HG03097 (cell line): ENCODE measurements at regions not wholly inside any gene's neighbourhood (a gene's known extent, or its start where the extent isn't known, plus 50 kb on each side); places are given as distances from the start of the nearest gene placed in this dataset.
"Not testable (repeated sequence)": the region's sequence is repeated elsewhere in the genome, so short reads cannot be mapped to it uniquely, and the experiment has no call there.

Experiments used
- ATAC-seq: cut with Tn5 transposase; IDR thresholded peaks from one replicate; pipeline ENCODE4 v1.9.1; 2021; ENCODE audit not compliant: unreplicated experiment, low FRiP score

DNA sequence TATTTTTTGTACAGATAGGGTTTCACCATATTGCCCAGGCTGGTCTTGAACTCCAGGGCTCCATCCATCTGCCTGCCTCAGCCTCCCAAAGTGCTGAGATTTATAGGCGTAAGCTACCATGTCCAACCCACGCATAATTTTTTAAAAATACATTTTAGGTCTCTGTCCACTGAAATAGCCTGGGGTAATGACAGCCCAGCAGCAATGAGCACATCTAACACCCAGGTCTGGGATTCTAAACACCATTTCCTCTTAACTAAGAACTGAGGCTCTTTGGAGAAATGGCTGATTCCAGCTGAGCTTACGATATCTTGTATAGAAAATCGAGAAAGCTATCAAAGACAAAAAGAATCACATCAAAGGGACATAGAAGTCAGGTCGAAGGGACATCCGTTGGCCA is 245.3 kb downstream of the PARN start:
- ATAC-seq: no peak

DNA sequence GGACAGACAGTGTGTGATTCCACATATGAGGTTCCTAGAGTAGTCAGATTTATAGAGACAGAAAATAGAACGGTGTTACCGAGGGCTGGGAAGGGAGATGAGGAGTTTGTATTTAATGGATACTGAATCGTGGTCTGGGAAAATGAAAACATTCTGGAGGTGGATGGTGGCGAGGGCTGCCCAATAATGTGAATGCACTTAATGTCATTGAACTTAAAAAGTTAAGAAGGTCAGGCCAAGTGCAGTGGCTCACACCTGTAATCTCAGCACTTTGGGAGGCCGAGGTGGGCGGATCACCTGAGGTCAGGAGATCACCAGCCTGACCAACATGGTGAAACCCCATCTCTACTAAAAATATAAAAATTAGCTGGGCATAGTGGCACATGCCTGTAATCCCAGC is 246.2 kb downstream of the PARN start:
- not testable (repeated sequence) for ATAC-seq

DNA sequence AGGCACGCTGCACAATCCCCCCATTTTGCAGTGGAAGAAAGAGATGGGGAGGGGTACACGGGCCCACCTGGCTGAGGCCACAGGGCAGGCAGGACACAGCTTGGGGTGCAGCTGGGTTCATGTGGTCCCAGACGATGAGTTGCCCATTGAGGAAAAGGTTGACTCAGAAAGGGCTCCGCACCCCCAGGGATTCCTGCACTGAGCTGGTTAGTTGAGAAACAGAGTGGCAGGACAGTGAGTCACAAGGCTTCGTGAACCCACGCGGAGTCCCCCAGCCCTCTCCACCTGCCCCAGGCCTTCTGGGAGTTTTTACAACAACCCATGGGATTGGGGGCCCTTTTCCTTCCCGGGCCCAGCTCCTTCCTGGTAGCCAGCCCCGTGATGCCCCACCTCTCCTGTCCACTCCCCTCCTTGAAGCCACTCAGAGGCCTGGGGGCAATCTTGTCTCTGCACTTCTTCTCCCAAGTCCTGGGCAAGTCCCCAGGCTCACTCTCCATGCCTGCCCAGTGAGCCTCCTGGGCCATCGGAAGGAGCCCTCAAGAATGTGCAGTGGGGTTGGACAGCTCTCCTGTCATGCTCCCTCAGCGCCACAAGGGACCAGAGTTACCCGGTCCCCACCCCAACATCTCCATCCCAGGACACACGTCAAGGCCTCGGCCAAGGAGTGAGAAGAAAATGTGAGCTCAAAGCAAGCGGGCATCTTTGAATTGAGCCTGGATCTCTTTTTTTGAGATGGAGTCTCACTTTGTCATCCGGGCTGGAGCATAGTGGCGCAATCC is 251.2 kb downstream of the PARN start:
- ATAC-seq: no peak

DNA sequence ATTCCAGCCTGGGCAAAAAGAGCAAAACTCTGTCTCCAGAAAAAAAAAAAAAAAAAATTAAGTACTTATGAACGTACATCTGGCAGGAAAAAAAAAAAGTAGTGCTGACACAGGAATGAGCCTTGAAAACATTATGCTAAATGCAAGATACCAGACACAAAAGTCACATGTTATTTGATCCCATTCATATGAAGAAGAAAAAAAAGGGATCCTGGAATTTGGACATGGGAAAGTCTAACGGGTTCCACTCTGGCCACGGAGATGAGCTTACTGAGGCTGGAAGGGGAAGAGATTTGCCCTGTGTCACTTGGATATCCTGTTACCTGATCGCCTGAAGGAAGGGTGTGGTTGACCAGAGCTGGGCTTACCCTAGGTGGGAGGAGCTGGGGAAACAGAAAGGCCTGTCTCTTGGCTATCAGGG is 251.9 kb downstream of the PARN start:
- no peak for ATAC-seq

DNA sequence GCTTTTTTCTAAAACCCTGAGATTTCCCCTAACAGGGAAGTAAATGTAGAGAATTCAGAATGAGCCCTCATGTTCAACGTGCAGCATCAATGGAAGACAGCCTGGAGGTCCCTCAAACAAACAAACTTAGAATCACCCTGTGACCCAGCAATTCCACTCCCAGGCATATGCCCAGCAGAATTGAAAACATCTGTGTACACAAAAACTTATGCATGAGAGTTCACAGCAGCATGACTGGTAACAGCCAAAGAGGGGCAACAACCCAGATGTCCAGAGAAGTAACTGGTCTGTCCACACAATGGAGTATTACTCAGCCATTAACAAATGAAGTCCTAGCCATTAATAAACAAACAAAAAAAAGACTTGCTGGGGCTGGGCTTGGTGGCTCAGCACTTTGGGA is 252.7 kb downstream of the PARN start:
- no peak for ATAC-seq

DNA sequence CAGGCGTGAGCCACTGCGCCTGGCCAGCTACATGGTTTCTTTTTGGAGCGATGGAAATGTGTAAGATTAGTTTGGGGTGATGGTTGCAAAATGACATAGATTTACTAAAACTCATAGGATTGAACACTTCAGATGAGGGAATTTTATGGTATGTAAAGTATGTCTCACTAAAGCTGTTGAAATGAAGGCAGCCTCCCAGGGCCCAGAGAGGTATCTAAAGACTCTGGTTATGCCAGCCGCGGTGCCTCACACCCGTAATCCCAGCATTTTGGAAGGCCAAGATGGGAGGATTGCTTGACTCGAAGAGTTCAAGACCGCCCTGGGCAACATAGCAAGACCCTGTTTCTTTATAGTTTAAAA is 254.9 kb downstream of the PARN start:
- no peak for ATAC-seq

DNA sequence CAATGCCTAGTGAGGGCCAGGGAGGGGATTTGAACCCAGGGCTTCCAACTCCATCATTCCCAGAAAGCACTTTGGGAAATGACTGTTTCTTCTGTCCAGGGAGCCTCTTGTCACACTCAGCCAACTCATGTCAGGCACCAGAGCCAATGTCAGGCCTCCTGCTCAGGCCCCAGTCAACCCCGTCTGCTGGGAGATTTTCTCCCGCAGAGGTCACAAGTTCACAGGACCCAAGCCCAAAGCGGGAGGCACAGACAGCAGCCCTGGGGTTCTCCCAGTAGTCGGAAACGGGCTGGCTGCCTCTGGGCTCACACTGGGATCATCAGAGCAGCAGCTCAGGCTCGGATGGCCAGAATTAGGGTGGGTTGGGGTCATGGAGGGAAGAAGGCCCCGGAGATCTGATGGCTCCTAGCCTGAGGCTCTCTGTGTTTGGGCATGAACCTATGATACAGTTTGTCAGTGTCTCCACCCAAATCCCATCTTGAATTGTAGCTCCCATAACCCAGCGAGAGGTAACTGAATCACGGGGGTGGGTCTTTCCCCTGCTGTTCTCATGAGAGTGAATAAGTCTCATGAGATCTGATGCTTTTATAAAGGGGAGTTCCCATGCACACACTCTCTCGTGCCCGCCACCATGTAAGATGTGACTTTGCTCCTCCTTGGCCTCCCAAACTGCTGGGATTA is 255.5 kb downstream of the PARN start:
- no peak for ATAC-seq

DNA sequence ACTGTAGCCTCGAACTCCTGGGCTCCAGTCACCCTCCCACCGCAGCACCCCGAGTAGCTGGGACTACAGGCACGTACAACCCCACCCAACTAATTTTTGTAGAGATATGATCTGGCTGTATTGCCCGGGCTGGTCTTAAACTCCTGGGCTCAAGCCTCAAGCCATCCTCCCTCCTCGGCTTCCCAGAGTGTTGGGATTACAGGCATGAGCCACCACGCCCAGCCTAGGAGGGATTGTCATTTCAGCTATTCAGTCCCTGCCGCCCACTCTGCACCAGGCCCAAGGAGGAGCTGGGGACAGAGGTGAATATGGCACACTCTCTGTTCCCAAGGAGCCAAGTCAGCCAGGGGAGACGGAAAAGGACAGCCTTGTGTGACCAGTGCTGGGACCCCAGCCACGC is 256.2 kb downstream of the PARN start:
- no peak for ATAC-seq

DNA sequence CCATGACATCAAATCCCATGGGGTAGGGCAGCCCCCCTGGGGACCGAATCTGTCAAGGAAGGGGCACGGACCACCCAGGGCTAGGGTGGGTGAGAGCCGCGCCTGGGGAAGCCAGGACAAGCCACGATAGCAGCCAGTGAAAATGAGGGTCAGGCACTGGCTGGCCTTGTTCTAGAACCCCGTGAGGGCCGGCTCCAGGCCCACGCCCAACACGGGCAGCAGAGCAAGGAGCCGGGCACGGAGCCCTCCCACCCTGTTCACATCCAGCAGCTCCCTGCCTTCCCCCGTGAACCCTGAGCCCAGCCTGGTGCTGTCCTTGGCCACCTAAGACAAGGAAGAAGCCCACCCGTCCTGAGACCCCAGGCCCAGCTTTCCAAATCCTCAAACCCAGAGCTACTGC is 256.7 kb downstream of the PARN start:
- ATAC-seq: no peak

DNA sequence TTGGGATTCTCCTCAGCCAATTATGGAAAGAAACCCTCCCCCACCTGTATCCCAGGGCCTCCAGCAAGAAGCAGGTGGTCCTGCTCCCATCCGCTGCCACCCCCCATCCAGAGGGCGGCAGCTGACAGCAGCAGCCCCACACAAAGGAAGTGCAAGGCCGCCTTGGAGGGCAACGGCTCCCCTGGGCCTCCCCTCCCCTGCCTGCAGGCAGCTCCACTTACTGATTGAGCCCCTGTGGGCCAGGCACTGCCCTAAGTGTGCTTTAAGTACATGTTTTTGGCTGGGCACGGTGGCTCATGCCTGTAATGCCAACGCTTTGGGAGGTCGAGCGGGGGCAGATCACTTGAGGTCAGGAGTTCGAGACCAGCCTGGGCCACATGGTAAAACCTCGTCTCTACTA is 257.6 kb downstream of the PARN start:
- ATAC-seq: no peak

DNA sequence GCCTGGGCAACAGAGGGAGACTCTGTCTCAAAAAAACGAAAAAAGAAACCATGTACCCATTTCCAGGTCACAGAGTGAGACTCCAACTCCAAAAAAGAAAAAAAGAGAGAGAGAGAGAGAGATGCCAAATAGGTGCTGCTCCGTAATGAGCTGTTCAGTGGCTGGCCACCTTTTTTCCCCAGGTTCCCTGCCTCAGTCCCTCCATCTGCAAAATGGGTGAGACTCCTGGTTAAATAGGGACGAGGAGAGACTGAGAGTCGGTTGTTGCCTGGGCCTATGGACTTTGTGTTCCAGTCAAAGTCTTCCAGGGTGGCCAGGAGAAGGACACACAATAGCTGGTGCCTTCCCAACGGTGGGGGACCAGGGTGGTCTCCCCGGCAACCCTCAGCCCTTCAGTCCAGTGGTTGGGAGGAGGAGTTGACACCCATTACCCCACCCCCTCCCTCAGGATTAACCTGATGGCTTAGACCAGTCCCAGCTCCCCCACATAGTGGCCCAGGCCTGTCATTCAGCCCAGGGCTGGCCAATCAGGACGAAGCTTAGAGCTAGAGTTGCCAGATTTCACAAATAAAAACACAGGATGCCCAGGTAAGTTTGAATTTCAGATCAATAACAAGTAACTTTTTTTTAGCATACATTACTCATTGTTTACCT is 258.2 kb downstream of the PARN start:
- no peak for ATAC-seq

DNA sequence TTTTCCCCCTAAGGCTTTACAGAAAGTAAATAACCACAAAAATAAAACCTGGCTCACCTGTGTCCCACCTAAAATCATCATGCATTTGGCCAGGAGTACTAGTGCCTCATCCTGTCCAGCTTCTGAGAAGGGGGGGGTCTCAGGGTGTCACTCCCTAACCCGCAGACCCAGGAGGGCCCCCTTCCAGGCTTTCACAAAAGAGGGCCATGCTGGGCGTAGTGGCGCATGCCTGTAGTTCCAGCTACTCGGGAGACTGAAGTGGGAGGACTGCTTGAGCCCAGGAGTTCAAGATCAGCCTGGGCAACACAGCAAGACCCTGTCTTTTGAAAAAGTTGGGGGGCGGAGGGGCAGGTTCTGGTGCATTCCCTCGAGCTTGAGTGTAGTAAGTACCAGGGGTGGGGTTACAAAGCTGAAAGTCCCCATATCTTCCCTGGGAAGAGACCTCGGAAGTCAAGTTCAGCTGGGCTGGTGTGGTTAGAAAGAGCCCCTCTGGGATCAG is 259.3 kb downstream of the PARN start:
- ATAC-seq: no peak

DNA sequence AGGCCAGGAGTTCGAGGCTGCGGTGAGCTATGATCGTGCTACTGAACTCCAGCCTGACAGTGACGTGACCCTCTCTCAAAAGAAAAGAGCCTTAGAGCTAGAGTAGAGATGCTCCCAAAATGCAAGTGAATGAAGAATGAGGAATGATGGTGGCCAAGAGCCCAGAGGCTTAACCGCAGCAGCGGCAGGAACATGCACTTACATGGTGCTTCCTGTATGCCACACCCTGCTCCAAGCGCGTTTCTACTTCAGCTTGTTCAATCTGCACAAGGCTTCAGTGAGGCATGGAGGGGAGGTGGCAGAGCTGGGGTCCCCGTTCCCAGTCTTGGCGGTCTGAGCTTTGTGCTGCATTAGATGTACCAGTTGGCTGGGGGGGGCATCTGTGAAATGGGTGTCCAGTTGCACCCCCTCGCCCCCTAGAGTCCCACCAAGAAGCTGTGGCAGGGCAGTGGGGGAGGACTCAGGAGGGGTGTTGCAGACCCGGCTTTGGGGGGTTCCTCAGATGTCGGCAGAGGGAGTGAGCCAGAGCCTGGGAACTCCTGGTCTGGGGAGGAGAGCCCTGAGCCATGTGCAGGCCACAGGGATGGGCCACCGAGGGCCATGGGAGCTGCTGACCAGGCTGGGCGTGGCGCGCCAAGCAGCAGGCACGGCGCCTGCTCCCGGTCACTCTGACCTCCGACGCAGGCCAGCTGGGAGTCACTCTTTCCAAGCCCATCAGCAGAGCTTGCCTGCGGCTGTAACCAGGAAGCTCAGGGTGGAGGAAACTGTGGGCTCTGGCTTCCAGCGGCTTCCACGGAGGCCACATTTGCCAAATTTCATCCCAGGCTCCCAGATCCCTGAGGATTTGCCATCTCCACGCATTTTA is 260.1 kb downstream of the PARN start:
- no peak for ATAC-seq

DNA sequence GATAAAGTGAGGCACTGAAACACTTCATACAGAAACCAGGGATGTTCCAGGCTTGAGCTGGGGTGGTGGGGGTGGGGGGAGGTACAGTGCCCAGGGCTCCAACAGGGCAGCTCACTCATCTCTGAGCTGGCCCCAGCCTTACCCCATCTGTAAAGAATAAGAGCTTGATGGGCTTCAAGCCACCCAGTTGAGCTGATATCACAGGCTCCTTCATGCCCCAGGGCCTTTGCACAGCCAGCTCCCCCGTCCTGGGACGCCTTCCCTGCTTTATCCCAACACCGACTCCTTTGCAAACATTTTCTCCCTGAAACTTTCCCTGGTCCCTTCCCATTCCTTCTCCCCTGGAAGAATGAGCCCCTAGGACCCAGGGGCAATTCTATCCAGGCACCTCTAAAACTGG is 261.7 kb downstream of the PARN start:
- ATAC-seq: no peak

DNA sequence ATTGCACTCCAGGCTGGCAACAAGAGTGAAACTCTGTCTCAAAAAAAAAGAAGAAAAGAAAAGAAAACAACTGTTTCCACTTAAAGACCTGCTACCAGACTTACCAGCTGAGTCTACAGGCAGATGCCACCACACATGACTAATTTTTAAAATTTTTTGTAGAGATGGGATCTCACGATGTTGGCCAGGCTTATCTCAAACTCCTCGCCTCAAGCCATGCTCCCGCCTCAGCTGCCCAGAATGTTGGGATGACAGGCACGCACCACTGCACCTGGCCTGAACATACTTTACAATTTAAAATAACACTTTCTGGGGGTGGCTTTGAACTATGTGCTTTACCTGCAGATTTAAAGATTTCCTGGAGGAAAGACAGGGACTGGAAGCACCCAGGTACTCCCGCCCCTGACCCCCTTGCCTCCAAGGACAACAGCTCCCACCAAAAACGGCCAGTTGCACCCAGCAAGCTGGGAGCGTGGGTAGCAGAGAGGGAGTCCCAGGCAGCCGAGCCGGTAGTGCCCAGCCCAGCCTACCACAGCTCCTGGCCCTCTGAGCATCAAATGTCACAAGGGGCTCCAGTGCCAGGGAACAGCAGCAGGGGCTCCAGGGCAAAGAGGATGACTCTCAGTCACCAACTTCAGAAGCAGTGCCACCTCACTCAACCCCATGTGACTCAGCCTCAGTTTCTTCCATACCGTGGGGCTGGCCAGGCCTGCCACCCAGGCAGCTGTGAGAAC is 262.9 kb downstream of the PARN start:
- no peak for ATAC-seq

DNA sequence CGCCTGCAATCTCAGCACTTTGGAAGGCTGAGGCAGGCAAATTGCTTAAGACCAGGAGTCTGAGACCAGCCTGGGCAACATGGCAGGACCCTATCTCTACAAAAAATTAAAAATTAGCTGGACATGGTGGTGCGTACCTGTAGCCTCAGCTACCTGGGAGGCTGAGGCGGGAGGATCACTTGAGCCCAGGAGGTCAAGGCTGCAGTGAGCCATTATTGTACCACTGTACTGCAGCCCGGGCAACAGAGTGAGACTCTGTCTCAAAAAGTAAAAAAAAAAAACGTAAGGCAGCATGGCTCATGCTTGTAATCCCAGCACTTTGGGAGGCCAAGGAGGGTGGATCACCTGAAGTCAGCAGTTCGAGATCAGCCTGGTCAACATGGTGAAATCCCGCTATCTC is 263.6 kb downstream of the PARN start:
- no peak for ATAC-seq

DNA sequence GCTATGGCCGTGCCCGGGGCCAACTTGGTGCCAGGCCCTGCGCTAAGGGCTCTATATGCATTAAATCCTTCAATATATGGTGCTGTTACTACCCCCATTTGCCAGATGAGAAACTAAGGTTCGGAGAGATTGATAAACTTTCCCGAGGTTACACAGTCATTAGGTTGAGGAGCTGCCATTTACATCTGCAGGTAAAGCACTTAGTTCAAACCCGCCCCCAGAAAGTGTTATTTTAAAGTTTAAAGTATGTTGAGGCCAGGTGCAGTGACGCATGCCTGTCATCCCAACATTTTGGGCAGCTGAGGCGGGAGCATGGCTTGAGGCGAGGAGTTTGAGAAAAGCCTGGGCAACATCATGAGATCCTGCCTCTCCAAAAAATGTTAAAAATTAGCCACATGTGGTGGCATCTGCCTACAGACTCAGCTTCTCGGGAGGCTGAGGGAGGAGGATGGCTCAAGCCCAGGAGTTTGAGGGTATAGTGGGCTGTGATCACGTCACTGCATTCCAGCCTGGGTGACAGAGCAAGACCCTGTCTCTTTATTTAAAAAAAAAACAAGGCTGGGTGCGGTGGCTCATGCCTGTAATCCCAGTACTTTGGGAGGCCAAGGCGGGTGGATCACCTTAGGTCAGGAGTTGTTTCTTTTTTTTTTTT is 264.7 kb downstream of the PARN start:
- ATAC-seq: no peak

DNA sequence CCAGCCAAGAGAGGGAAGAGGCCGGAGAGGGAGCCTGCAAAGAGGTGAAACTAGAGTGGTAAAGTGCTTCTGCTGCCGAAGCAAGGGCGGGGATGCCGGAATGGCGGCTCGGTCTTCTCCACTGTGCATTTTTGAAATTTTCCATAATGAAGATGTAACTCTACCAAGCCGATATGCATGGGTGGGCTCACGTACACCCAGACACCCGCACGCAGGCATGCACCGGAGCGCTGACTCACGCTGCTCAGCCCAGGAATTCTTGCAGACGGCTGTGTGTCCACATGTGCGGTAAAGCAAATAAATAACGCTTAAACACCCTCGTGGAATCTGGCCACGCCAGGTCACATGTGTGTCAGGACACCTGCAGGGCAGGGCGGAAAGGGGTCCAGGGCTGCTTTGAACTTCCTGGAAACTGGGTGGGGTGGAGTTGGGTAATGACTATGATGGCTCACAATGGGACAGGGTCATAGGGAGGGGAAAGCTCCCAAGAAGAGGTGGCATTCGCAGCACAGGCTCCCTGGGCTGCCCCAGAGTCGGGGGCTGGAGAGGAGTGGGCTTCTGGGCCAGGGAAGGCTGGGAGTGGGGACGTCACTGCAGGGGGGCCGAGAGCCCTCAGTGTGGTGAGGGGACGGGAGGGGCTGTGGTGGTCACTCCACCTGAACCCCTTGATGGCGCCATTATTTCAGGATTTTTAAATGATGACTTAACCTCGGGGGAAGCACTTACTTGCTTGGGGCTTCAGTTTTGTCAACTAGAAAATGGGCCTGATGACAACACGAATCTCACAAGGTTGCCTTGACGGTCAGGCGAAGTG is 265.5 kb downstream of the PARN start:
- ATAC-seq: no peak

DNA sequence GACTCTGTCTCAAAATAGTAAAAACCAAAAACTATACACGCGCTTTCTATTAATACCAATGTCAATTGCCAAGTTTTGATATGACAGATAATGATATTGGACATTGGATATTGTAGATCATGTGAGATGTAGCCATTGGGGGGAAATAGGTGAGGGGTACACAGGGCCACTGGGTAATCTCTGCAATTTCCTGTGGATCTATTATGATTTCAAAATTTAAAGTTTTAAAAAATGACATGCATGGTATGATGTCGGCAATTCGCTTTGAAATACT is 266.0 kb downstream of the PARN start:
- no peak for ATAC-seq
